HCT116 (cell line): ENCODE measurements at regions not wholly inside any gene's neighbourhood (a gene's known extent, or its start where the extent isn't known, plus 50 kb on each side); places are given as distances from the start of the nearest gene placed in this dataset.

Experiments
- ATAC-seq: fragments of 200-7000 bp; cut with Tn5 transposase; 2 replicates; pipeline ENCODE4 v1.9.1; 2020; ENCODE audit warnings: mild to moderate bottlenecking, moderate library complexity
- BruUV-seq: library from RNA; stranded (reverse); fragments of 400-500 nt; replicated peaks from 2 replicates; lab custom pipeline; 2021; lab: Mats Ljungman, UMichigan
- CTCF ChIA-PET: fragments of 300-600 bp; sonication (Branson Sonifier 250); formaldehyde crosslinking; loops from one replicate; lab custom pipeline; 2021; ENCODE audit warnings: antibody characterized with exemption; lab: Charles Lee
- POLR2A ChIA-PET: fragments of 300-600, 350-600 bp; sonication (Branson Sonifier 250); formaldehyde crosslinking; loops from one replicate; lab custom pipeline; 2021; ENCODE audit warnings: antibody characterized with exemption; lab: Charles Lee
- RAD21 ChIA-PET, 2 experiments: fragments of 300-600 bp; sonication (Branson Sonifier 250); formaldehyde crosslinking; loops; one replicate each; lab custom pipeline; 2023; ENCODE audit warnings: low total read pairs in 2 of 2; ENCODE audit not compliant: uncharacterized antibody in 2 of 2, unreplicated experiment in 2 of 2, low non-redundant PET in 1 of 2; lab: Charles Lee
- DNase-seq: peaks from one replicate; pipeline ENCODE4 v3.0.0-alpha.2; 2010; ENCODE audit warnings: low read depth, low spot score
- H2AFZ ChIP-seq: fragments of 200-600 bp; shearing (Covaris generic), sonication (generic); 2 replicates; pipeline ENCODE4 v1.6.1; 2017; ENCODE audit warnings: low read depth, mixed run types, mixed read lengths, antibody characterized with exemption, low read length; ENCODE audit not compliant: poor library complexity, severe bottlenecking
- H3K27ac ChIP-seq: 2 replicates; pipeline ENCODE4 v1.5.1; 2012; ENCODE audit warnings: low read depth, low read length
- H3K27me3 ChIP-seq: fragments of 200-600 bp; sonication (generic); 2 replicates; pipeline ENCODE4 v1.6.1; 2016; ENCODE audit warnings: mixed run types, low read length, mixed read lengths; ENCODE audit not compliant: insufficient read depth
- H3K36me3 ChIP-seq, 2 experiments: fragments of 200-500 bp in 1 of 2; fragments of 200-600 bp in 1 of 2; sonication (Bioruptor generic) in 1 of 2; sonication (generic) in 1 of 2; 2 replicates each; pipeline versions ENCODE4 v1.5.1 to v1.6.1; 2014 to 2016; ENCODE audit warnings: low read length in 2 of 2, inconsistent platforms in 1 of 2, mixed read lengths in 1 of 2, mixed run types in 1 of 2; ENCODE audit not compliant: insufficient read depth in 2 of 2, control insufficient read depth in 1 of 2
- H3K4me1 ChIP-seq, 2 experiments: fragments of 200-600 bp in 1 of 2; sonication (generic) in 1 of 2; 2 replicates each; pipeline versions ENCODE4 v1.5.1 to v1.6.1; 2012 to 2017; ENCODE audit warnings: low read length in 2 of 2, inconsistent platforms in 1 of 2, mild to moderate bottlenecking in 1 of 2, mixed read lengths in 1 of 2, mixed run types in 1 of 2, moderate library complexity in 1 of 2; ENCODE audit not compliant: insufficient read depth in 2 of 2, control insufficient read depth in 1 of 2
- H3K4me2 ChIP-seq: fragments of 200-600 bp; sonication (generic); 2 replicates; pipeline ENCODE4 v1.6.1; 2017; ENCODE audit warnings: mixed run types, low read length, mixed read lengths
- H3K4me3 ChIP-seq, 2 experiments: fragments of 200-600 bp in 1 of 2; sonication (generic) in 1 of 2; replicated peaks in 1 of 2; 2 replicates each; pipeline ENCODE4 v1.5.1; 2011 to 2016; ENCODE audit warnings: low read length in 2 of 2, control low read depth in 1 of 2, low read depth in 1 of 2, mild to moderate bottlenecking in 1 of 2, mixed read lengths in 1 of 2, mixed run types in 1 of 2
- H3K79me2 ChIP-seq: fragments of 200-600 bp; sonication (generic); 2 replicates; pipeline ENCODE4 v1.6.1; 2017; ENCODE audit warnings: mild to moderate bottlenecking, mixed run types, low read length, moderate library complexity, mixed read lengths; ENCODE audit not compliant: insufficient read depth
- H3K9ac ChIP-seq: fragments of 200-600 bp; sonication (generic); 2 replicates; pipeline ENCODE4 v1.6.1; 2016; ENCODE audit warnings: low read length, mixed read lengths
- H3K9me2 ChIP-seq: fragments of 200-600 bp; sonication (generic), shearing (Covaris generic); 2 replicates; pipeline ENCODE4 v1.6.1; 2017; ENCODE audit warnings: mixed run types, mild to moderate bottlenecking, moderate library complexity; ENCODE audit not compliant: insufficient read depth
- H3K9me3 ChIP-seq, 2 experiments: fragments of 200-500 bp in 1 of 2; fragments of 200-600 bp in 1 of 2; sonication (Bioruptor generic) in 1 of 2; sonication (generic) in 1 of 2; 2 replicates each; pipeline ENCODE4 v1.6.1; 2014 to 2017; ENCODE audit warnings: low read length in 2 of 2, mixed read lengths in 2 of 2, inconsistent platforms in 1 of 2, low read depth in 1 of 2, mild to moderate bottlenecking in 1 of 2, mixed run types in 1 of 2, moderate library complexity in 1 of 2; ENCODE audit not compliant: control insufficient read depth in 1 of 2, insufficient read depth in 1 of 2
- H4K20me1 ChIP-seq: fragments of 200-600 bp; sonication (generic), shearing (Covaris generic); 2 replicates; pipeline ENCODE4 v1.6.1; 2017; ENCODE audit warnings: mixed run types, mild to moderate bottlenecking, moderate library complexity; ENCODE audit not compliant: insufficient read depth
- CEBPB ChIP-seq: IDR thresholded peaks from 2 replicates; pipeline ENCODE4 v1.6.1; 2012; ENCODE audit warnings: low read depth
- EZH2 ChIP-seq: fragments of 200-600 bp; sonication (generic); IDR thresholded peaks from 2 replicates; pipeline ENCODE4 v1.6.1; 2017; ENCODE audit warnings: antibody characterized with exemption, mixed run types
- POLR2A ChIP-seq: IDR thresholded peaks from 2 replicates; pipeline ENCODE4 v1.7.0; 2011; ENCODE audit warnings: borderline replicate concordance; ENCODE audit not compliant: insufficient read depth, insufficient read length; ENCODE audit errors: extremely low read depth
- RAD21 ChIP-seq: IDR thresholded peaks from 2 replicates; pipeline ENCODE4 v1.6.1; 2012; ENCODE audit warnings: low read depth, mild to moderate bottlenecking
- SP1 ChIP-seq: IDR thresholded peaks from 2 replicates; pipeline ENCODE4 v1.6.1; 2012; ENCODE audit warnings: low read depth
- SRF ChIP-seq: IDR thresholded peaks from 2 replicates; pipeline ENCODE4 v1.6.1; 2012; ENCODE audit warnings: low read depth
- TCF7L2 ChIP-seq: IDR thresholded peaks from 2 replicates; pipeline ENCODE4 v1.7.0; 2011; ENCODE audit warnings: borderline replicate concordance, inconsistent platforms; ENCODE audit not compliant: insufficient read depth, insufficient read length; ENCODE audit errors: extremely low read depth
- intact Hi-C: fragments of 100-400 bp; cut with micrococcal nuclease; formaldehyde crosslinking; loops from 2 replicates; pipeline ENCODE4 v1.10.0; 2022
- TF ChIP-seq, protein P1 (sequence below): IDR thresholded peaks from 2 replicates; pipeline ENCODE4 v1.6.1; 2012
- TF ChIP-seq, protein P2 (sequence below): IDR thresholded peaks from 2 replicates; pipeline ENCODE4 v1.6.1; 2012; ENCODE audit warnings: low read depth
- TF ChIP-seq, protein P3 (sequence below), 3 experiments: fragments of 200-600 bp in 1 of 3; sonication (generic) in 1 of 3; IDR thresholded peaks in 2 of 3; conservative IDR thresholded peaks in 1 of 3; 2 replicates each; pipeline ENCODE4 v1.5.1; 2012 to 2017; ENCODE audit warnings: low read depth in 2 of 3, low read length in 2 of 3, antibody characterized with exemption in 1 of 3, borderline replicate concordance in 1 of 3, control low read depth in 1 of 3, mild to moderate bottlenecking in 1 of 3, mixed read lengths in 1 of 3, mixed run types in 1 of 3, moderate library complexity in 1 of 3; ENCODE audit not compliant: insufficient read depth in 1 of 3

DNA sequence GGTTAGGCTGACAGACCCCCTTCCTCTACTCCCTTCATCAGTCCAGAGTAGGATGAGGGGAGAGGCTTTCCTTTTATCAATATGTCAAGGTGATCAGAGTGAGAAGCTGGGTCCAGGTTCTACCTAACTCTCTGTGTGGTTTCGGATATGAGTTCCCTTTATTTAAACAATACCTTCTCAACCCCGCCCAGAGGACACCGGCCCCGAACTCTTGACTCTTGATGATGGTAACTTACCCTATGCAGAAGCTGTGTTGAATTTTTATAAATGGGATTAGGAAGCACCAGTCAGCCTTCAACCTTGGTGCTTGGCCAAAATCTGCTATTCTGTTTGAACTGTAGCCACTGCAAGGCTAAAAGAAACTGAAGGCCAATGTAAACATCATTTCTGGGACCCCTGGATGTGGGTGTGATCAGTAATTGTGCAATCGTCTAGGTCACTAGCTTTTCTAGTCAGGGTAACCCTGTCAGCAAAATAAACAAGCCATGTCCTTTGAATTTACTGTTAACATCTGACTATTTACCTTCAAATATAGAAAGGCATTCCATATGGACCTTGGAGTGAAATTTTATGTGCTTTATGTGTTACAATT, 398.3 kb downstream of the SEC16B start:
- no peak for TF ChIP-seq TCF7L2
- no peak for TF ChIP-seq SRF
- TF ChIP-seq, protein P1, sequence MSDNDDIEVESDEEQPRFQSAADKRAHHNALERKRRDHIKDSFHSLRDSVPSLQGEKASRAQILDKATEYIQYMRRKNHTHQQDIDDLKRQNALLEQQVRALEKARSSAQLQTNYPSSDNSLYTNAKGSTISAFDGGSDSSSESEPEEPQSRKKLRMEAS = no peak
- TF ChIP-seq, protein P2, sequence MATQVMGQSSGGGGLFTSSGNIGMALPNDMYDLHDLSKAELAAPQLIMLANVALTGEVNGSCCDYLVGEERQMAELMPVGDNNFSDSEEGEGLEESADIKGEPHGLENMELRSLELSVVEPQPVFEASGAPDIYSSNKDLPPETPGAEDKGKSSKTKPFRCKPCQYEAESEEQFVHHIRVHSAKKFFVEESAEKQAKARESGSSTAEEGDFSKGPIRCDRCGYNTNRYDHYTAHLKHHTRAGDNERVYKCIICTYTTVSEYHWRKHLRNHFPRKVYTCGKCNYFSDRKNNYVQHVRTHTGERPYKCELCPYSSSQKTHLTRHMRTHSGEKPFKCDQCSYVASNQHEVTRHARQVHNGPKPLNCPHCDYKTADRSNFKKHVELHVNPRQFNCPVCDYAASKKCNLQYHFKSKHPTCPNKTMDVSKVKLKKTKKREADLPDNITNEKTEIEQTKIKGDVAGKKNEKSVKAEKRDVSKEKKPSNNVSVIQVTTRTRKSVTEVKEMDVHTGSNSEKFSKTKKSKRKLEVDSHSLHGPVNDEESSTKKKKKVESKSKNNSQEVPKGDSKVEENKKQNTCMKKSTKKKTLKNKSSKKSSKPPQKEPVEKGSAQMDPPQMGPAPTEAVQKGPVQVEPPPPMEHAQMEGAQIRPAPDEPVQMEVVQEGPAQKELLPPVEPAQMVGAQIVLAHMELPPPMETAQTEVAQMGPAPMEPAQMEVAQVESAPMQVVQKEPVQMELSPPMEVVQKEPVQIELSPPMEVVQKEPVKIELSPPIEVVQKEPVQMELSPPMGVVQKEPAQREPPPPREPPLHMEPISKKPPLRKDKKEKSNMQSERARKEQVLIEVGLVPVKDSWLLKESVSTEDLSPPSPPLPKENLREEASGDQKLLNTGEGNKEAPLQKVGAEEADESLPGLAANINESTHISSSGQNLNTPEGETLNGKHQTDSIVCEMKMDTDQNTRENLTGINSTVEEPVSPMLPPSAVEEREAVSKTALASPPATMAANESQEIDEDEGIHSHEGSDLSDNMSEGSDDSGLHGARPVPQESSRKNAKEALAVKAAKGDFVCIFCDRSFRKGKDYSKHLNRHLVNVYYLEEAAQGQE = no peak
- no peak for TF ChIP-seq POLR2A
- no peak for TF ChIP-seq RAD21
- TF ChIP-seq, protein P3, sequence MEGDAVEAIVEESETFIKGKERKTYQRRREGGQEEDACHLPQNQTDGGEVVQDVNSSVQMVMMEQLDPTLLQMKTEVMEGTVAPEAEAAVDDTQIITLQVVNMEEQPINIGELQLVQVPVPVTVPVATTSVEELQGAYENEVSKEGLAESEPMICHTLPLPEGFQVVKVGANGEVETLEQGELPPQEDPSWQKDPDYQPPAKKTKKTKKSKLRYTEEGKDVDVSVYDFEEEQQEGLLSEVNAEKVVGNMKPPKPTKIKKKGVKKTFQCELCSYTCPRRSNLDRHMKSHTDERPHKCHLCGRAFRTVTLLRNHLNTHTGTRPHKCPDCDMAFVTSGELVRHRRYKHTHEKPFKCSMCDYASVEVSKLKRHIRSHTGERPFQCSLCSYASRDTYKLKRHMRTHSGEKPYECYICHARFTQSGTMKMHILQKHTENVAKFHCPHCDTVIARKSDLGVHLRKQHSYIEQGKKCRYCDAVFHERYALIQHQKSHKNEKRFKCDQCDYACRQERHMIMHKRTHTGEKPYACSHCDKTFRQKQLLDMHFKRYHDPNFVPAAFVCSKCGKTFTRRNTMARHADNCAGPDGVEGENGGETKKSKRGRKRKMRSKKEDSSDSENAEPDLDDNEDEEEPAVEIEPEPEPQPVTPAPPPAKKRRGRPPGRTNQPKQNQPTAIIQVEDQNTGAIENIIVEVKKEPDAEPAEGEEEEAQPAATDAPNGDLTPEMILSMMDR (IDR thresholded peaks at IDR 0.05 in 2 of 3, conservative IDR thresholded peaks at IDR 0.05 in 1 of 3; ENCODE audit: borderline replicate concordance in 1 of 3, insufficient read depth in 1 of 3, low read depth in 2 of 3, low read length in 2 of 3) = no peak
- TF ChIP-seq EZH2 = no peak
- no peak for TF ChIP-seq CEBPB
- TF ChIP-seq SP1 = no peak
- no TSS peak for BruUV-seq
- no peak overlapping the region for H3K27ac ChIP-seq
- H3K4me1 ChIP-seq = no peaks in the 10 kb centered on the region
- no peaks in the 10 kb centered on the region for H3K79me2 ChIP-seq
- no peaks in the 10 kb centered on the region for H3K36me3 ChIP-seq
- ChIA-PET CTCF (no interaction called here), RAD21 (no interaction called here), POLR2A (no interaction called here)
- no peak for ATAC-seq
- no peaks in the 10 kb centered on the region for H4K20me1 ChIP-seq
- intact Hi-C loops = no loop called here
- H3K4me2 ChIP-seq = no peak overlapping the region
- no peaks in the 10 kb centered on the region for H3K9me2 ChIP-seq
- H3K4me3 ChIP-seq = no peak overlapping the region
- no peaks in the 10 kb centered on the region for H3K9me3 ChIP-seq
- H3K9ac ChIP-seq = no peak overlapping the region
- H2AFZ ChIP-seq = no peak overlapping the region
- DNase-seq = no peak
- no peaks in the 10 kb centered on the region for H3K27me3 ChIP-seq
